GM08714 (cell line): ENCODE measurements at regions not wholly inside any gene's neighbourhood (a gene's known extent, or its start where the extent isn't known, plus 50 kb on each side); places are given as distances from the start of the nearest gene placed in this dataset.
"Not testable (repeated sequence)": the region's sequence is repeated elsewhere in the genome, so short reads cannot be mapped to it uniquely, and the experiment has no call there.

Source experiments
- H3K4me3 ChIP-seq: fragments of 200-500 bp; sonication (Bioruptor generic); 2 replicates; pipeline ENCODE4 v1.5.1; 2014; ENCODE audit warnings: mild to moderate bottlenecking, low read length, inconsistent platforms
- ZNF274 ChIP-seq: IDR thresholded peaks from 2 replicates; pipeline ENCODE4 v1.6.1; 2012; ENCODE audit warnings: mild to moderate bottlenecking, low read depth, low read length

- H3K4me3 ChIP-seq = no peak overlapping the region
- TF ChIP-seq ZNF274 = no peak
Measured at GRCh38 chr9:107824556-107824955, 335.0 kb upstream of the KLF4 start.

GRCh38 chr9:107819772-107820565 is 330.4 kb upstream of the KLF4 start:
- H3K4me3 ChIP-seq = no peak overlapping the region
- no peak for TF ChIP-seq ZNF274

- H3K4me3 ChIP-seq = not testable (repeated sequence)
Measured at GRCh38 chr9:107818503-107818829, 328.9 kb upstream of the KLF4 start.

- H3K4me3 ChIP-seq = not testable (repeated sequence)
Measured at GRCh38 chr9:107817595-107818502, 328.3 kb upstream of the KLF4 start.

GRCh38 chr9:107816561-107817021 is 327.0 kb upstream of the KLF4 start:
- TF ChIP-seq ZNF274 = no peak
- H3K4me3 ChIP-seq = no peak overlapping the region

GRCh38 chr9:107815782-107816560 is 326.4 kb upstream of the KLF4 start:
- no peak overlapping the region for H3K4me3 ChIP-seq

GRCh38 chr9:107813287-107813686 is 323.7 kb upstream of the KLF4 start:
- no peak overlapping the region for H3K4me3 ChIP-seq
- no peak for TF ChIP-seq ZNF274

More at GRCh38 chr9:107815782-107816560, 326.4 kb upstream of the KLF4 start:
- TF ChIP-seq ZNF274 = no peak

GRCh38 chr9:107810461-107810961 is 320.9 kb upstream of the KLF4 start:
- no peak for TF ChIP-seq ZNF274
- H3K4me3 ChIP-seq = no peak overlapping the region

GRCh38 chr9:107809871-107810460 is 320.4 kb upstream of the KLF4 start:
- no peak overlapping the region for H3K4me3 ChIP-seq
- no peak for TF ChIP-seq ZNF274

- H3K4me3 ChIP-seq = no peak overlapping the region
- no peak for TF ChIP-seq ZNF274
Measured at GRCh38 chr9:107807183-107807582, 317.6 kb upstream of the KLF4 start.

- H3K4me3 ChIP-seq = no peak overlapping the region
- no peak for TF ChIP-seq ZNF274
Measured at GRCh38 chr9:107805201-107805600, 315.6 kb upstream of the KLF4 start.

GRCh38 chr9:107794259-107794658 is 304.7 kb upstream of the KLF4 start:
- H3K4me3 ChIP-seq = no peak overlapping the region
- TF ChIP-seq ZNF274 = no peak

- no peak overlapping the region for H3K4me3 ChIP-seq
- no peak for TF ChIP-seq ZNF274
Measured at GRCh38 chr9:107793541-107793940, 304.0 kb upstream of the KLF4 start.

GRCh38 chr9:107792596-107792995 is 303.0 kb upstream of the KLF4 start:
- no peak overlapping the region for H3K4me3 ChIP-seq
- no peak for TF ChIP-seq ZNF274
